ENCODE measurements at regions not wholly inside any gene's neighbourhood (a gene's known extent, or its start where the extent isn't known, plus 50 kb on each side); places are given as distances from the start of the nearest gene placed in this dataset.
"Not testable (repeated sequence)": the region's sequence is repeated elsewhere in the genome, so short reads cannot be mapped to it uniquely, and the experiment has no call there.

GRCh38 chr6:150493552-150493951, 106.1 kb upstream of the PLEKHG1 start:
- ATAC-seq; intact Hi-C loops (cut with DNase I); DNase-seq (ENCODE audit: low spot score): not testable (repeated sequence)

- intact Hi-C loops (cut with DNase I): no loop called here
- ATAC-seq (peak; percentile 90), DNase-seq (ENCODE audit: low spot score) (no peak)
Measured at GRCh38 chr6:150494241-150494640, 105.4 kb upstream of the PLEKHG1 start.

DNA sequence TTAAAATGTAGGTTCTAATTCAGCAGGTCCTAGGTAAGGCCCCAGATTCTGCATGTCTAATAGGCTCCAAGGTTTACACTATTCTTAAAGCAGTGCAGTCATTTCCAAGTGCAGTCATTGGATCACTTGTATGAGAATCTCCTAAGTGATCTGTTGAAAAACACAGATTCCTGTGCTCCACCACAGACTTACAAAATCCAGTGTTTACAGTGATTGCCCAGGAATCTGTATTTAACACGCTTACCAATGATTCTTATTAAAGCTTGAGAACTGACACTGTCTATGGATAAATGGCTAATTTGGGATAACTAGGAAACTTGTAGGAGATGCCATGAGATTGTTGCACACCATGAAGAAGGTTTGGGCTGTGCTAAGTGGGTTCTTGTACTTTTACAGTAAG, 104.6 kb upstream of the PLEKHG1 start:
- intact Hi-C loops (cut with DNase I): no loop called here
- DNase-seq (ENCODE audit: low spot score) (no peak), ATAC-seq (no peak)

- no peak for DNase-seq (ENCODE audit: low spot score)
- ATAC-seq: no peak
Measured at GRCh38 chr6:150496629-150497028, 103.1 kb upstream of the PLEKHG1 start.

DNA sequence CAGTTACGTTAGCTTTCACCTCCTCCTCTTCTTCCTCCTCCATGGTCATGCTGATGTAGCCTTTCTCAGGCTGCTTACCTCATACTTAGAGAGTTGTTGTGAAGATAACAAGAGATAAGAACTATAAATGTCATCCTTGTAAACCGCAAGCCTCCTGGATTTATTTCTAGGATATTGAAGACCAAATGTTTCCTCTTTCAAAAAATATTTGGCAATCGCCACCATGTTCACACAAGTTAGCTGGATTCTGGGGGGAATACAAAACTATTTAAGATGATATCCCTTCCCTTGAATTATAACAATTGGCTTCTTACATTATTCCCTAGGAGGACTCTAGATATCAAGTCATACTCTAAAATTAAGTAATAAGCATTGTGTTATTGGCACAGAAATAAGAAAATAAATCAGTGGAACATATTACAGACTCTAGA, 99.8 kb upstream of the PLEKHG1 start:
- ATAC-seq (peak; percentile 55), DNase-seq (ENCODE audit: low spot score) (no peak)
- intact Hi-C loops (cut with DNase I): no loop called here

More at GRCh38 chr6:150496629-150497028, 103.1 kb upstream of the PLEKHG1 start:
- intact Hi-C loops (cut with DNase I): no loop called here

DNA sequence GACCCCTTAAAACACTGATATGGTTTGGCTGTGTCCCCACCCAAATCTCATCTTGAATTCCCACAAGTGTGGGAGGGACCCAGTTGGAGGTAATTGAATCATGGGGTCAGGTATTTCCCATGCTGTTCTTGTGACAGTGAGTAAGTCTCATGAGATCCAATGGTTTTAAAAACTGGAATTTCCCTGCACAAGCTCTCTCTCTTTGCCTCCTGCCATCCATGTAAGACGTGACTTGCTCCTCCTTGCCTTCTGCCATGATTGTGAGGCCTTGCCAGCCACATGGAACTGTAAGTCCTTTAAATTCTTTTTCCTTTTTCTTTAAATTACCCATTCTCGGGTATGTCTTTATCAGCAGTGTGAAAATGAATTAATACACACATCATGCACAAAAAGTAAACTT, 99.1 kb upstream of the PLEKHG1 start:
- ATAC-seq; intact Hi-C loops (cut with DNase I); DNase-seq (ENCODE audit: low spot score): not testable (repeated sequence)

DNA sequence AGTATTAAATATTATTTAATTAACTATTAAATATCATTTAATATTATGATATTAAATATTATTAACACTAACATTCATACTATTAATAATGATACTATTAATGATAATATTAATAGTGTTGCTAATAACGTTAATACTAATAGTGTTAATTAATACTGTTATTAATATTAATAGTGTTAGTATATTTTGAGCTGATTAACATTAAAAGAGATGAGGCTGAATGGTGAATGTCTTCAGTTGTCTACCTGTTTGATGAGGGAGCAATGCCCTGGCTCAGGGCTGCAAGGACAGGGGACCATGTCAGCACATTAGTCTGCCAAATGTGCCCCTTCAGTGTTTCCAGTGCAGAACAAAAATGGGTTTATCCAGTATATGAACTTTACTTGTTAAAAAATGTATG, 96.6 kb upstream of the PLEKHG1 start:
- no peak for ATAC-seq
- no peak for DNase-seq (ENCODE audit: low spot score)
- intact Hi-C loops (cut with DNase I): no loop called here

GRCh38 chr6:150503586-150504339, 95.9 kb upstream of the PLEKHG1 start:
- intact Hi-C loops (cut with DNase I): no loop called here
- no peak for ATAC-seq
- DNase-seq (ENCODE audit: low spot score): no peak

DNA sequence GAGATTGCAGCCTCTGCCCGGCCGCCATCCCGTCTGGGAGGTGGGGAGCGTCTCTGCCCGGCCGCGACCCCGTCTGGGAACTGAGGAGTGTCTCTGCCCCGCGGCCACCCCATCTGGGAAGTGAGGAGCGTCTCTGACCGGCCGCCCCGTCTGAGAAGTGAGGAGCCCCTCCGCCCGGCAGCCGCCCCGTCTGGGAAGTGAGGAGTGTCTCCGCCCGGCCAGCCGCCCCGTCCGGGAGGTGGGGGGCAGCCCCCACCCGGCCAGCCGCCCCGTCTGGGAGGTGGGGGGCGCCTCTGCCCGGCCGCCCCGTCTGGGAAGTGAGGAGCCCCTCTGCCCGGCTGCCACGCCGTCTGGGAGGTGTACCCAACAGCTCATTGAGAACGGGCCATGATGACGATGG, 92.3 kb upstream of the PLEKHG1 start:
- DNase-seq (ENCODE audit: low spot score); ATAC-seq; intact Hi-C loops (cut with DNase I): not testable (repeated sequence)

- intact Hi-C loops (cut with DNase I): loop anchor here (10.0 kb wide), 1 partner anchor 46 kb away; no protein-coding TSS in a partner anchor
- peak; percentile 89 for ATAC-seq
- no peak for DNase-seq (ENCODE audit: low spot score)
Measured at GRCh38 chr6:150510576-150510975, 89.1 kb upstream of the PLEKHG1 start.

DNA sequence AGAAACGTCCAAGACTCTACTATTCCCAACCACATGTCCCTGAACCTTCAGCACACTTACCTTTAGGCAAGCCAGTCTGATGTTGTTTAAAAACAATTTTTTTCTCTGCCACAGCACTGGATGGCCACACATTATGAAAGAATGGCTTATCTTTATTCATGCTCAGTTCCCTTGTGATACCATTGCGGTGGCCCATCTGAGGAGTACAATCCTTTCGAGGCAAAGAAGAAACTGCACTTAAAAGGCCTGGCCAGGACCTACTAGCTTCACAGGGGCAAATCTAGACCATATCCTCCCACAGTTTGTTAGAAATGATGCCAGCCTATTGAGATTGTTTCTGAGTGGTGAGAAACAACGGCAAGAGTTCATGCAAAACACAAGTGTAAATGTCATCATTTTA, 88.4 kb upstream of the PLEKHG1 start:
- intact Hi-C loops (cut with DNase I): loop anchor here (10.0 kb wide), 1 partner anchor 47 kb away; no protein-coding TSS in a partner anchor
- DNase-seq (ENCODE audit: low spot score) (no peak), ATAC-seq (no peak)

GRCh38 chr6:150514806-150515380, 84.8 kb upstream of the PLEKHG1 start:
- ATAC-seq: no peak
- intact Hi-C loops (cut with DNase I): loop anchor here (10.0 kb wide), 1 partner anchor 50 kb away; no protein-coding TSS in a partner anchor
- DNase-seq (ENCODE audit: low spot score): no peak

DNA sequence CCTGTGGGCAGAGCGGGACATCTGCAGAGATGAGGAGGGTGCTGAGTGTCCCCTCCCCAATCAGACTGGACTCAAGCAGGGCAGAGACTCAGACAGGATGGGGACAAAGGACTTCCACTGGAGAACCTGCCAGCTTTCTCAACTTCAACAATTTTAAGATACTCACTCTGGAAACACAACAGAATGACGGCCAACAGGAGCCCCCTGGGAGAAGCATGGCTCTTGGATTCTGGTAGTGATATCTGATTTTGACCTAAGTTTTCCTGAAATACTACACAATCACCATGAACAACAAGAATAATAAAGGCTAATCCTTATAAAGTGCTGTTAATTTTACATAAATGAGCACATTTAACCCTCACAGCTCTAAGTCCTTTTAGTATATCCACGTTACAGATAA, 83.5 kb upstream of the PLEKHG1 start:
- ATAC-seq (no peak), DNase-seq (ENCODE audit: low spot score) (no peak)
- intact Hi-C loops (cut with DNase I): loop anchor here (10.0 kb wide), 1 partner anchor 51 kb away; no protein-coding TSS in a partner anchor

- intact Hi-C loops (cut with DNase I): loop anchor here (10.0 kb wide), 1 partner anchor 52 kb away; no protein-coding TSS in a partner anchor
- ATAC-seq (no peak), DNase-seq (ENCODE audit: low spot score) (no peak)
Measured at GRCh38 chr6:150517175-150517574, 82.5 kb upstream of the PLEKHG1 start.

DNA sequence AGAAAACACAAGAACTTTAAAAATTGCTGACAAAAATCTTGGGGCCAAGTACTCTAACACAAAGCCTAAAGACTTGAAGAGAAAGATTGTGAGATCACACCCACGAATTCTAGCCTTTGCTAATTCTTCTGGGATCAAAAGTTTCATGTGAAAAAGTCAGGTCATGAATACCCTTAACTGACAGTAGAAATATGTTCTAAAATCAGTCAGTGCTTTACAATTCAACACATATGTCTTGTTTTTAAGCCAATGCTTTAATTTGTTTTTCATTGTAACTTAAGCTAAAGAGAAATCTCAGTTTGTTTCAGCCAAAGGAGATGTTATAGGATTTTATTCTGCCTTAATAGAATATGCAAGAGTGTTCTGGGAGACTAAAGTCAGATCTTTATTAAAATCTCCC, 78.2 kb upstream of the PLEKHG1 start:
- no peak for ATAC-seq
- no peak for DNase-seq (ENCODE audit: low spot score)
- intact Hi-C loops (cut with DNase I): no loop called here

GRCh38 chr6:150523216-150523615, 76.5 kb upstream of the PLEKHG1 start:
- ATAC-seq; intact Hi-C loops (cut with DNase I); DNase-seq (ENCODE audit: low spot score): not testable (repeated sequence)

- intact Hi-C loops (cut with DNase I): no loop called here
- DNase-seq (ENCODE audit: low spot score) (no peak), ATAC-seq (no peak)
Measured at GRCh38 chr6:150525300-150525699, 74.4 kb upstream of the PLEKHG1 start.

DNA sequence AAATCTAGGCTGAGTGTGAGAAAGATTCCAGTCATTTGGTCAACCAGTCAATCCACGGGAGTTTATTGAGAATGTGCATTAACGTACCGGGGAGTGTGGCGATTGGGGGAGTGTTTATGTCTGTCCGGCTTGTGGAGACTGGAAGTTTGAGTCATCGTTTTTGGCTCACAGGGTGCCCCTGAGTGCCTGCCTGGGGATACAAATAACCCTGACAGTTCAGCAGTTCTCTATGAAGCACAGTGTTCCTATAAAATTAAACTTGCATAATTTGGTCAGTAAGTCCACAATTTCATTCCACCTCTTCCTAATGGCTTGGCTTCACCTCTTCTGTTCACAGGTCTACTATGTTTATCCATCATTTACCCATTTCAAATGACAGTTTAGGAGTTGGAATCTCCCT, 72.6 kb upstream of the PLEKHG1 start:
- intact Hi-C loops (cut with DNase I): no loop called here
- ATAC-seq: no peak
- DNase-seq (ENCODE audit: low spot score): no peak

DNA sequence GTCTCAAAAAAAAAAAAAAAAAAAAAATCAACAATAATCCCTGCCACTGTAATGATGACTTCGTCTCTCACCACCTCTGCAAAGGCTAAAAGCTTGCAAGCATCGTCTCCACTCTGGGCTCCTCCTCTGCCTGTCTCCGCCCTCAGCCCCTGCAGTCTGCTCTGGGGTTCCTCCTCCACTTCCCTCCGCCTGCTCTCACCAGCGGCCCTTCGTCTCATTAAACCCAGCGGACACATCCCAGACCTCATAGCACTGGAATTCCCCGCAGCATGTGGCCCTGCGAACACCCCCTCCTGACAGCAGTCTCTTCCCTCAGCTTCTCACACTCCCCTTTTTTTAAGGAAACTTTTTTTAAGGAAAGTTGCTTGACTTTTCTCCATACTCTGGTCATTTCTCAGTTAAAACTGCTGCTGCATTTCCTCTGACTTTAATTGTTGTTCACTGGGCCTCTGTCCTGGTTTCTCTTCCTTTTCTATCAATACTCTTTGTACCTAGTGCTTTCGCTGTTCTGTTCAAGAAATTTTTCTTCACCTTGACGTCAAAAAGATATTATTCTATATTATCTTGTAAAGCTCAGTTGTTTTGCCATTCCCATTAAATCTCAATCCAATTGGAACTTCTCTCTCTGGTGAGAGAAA, 70.9 kb upstream of the PLEKHG1 start:
- intact Hi-C loops (cut with DNase I): no loop called here
- peak; percentile 93 for ATAC-seq
- peak; percentile 68 for DNase-seq (ENCODE audit: low spot score)

DNA sequence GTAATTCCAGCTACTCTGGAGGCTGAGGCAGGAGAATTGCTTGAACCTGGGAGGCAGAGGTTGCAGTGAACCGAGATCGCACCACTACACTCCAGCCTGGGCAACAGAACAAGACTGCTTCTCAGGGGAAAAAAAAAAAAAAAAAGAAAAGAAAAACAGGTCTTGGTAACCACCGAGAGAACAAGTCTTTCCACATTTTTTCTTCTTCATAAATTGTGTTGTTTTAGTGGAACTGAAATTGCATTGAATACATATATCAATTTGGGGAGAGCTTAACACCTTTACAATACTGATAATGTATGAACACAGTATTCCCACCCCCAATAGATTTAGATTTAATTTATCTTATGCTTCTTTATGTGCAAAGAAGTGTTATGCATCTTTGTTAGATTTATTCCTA, 70.0 kb upstream of the PLEKHG1 start:
- DNase-seq (ENCODE audit: low spot score): no peak
- ATAC-seq: no peak
- intact Hi-C loops (cut with DNase I): no loop called here
